T47D (cell line): ENCODE measurements at regions not wholly inside any gene's neighbourhood (a gene's known extent, or its start where the extent isn't known, plus 50 kb on each side); places are given as distances from the start of the nearest gene placed in this dataset.

Source experiments
- DNase-seq, 2 experiments: peaks; one replicate each; pipeline versions ENCODE4 v3.0.0 to v3.0.0-alpha.2; 2011 to 2012; ENCODE audit warnings: low read depth in 1 of 2, low spot score in 1 of 2
- JUND ChIP-seq: IDR thresholded peaks from 2 replicates; pipeline ENCODE4 v1.6.1; 2012; ENCODE audit warnings: low read depth
- in situ Hi-C: cut with HindIII; loops from 2 replicates; pipeline ENCODE4 v1.10.0; 2016; ENCODE audit warnings: low sequenced_read_pairs, low pct_unique_long_range_greater_than_20kb

DNA sequence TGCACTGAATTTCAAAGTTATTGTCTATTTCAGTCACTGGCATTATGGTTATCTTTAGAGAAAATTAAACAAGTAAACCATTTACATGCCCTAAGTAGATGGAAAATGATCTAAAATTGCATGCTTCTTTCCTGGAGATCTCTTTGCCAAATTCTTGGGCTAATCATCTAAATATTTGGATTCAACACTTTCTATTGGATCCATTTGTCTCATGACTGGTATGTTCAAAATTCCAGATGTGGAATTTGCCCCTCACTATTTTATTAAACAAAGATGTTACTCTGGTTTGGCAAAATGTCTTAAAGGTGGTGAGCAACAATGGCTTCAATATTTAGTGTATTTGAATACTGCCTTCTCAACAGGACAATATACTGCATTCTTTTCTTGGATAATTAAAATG lies 147.5 kb upstream of the CASK start:
- no peak for DNase-seq
- in situ Hi-C loops: no loop called here
- TF ChIP-seq JUND: no peak

DNA sequence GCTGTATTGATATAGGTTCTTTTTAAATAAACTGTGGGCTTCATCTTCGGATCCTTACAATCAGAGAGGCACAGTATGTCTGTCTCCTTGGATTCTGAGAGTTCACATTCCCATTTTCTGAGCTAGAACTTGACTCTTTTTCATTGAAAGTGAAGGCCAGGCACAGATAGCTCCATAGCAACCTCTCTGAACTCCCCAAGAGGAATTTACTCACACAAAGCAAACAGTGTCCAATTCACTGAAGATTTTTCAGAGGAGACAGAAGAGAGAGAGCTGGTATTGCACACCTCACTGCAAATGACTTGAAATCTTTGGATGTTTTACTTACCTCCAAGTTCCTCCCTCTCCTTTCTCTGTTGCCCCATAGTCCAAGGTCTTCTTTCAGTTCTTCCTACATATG lies 130.9 kb upstream of the CASK start:
- no peak for DNase-seq
- in situ Hi-C loops: no loop called here
- TF ChIP-seq JUND: no peak

DNA sequence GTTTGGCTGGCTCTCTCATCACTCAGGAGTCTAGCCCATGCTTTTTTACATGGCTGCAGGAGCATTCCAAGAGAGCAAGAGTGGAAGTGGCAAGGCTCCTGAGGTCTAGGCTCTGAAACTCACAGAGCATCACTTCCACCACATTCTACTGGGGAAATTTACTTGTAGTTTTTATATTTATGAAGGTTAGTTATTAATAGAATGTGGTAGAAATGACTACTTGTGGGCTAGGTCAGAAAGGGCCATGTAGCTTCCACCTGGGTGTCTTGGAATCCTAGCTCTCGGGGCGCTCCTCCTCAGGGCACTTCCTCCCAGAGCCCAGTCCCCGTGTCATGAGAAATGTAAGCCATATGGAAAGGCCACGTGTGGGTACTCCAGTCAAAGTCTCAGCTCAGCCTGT lies 127.0 kb upstream of the CASK start:
- in situ Hi-C loops: no loop called here
- DNase-seq: no peak
- no peak for TF ChIP-seq JUND

DNA sequence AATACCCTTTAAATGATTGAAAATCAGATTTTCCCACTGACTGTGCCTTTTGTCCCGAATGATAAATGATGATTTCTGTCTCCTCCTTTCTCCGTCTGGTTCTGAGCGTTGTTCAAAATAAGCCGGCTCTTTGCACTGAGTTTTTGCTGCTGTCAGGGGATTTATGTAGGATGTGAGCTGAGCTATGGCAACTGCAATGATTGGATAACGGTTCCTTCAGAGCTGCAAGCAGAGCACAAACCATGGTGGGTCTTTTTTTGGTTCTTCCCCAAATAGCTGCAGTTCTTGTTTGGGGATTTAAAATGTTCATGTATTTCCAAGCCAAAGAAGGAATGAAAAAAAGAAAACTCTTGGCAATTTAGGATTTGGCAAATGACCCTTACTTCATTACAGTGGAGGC lies 124.5 kb upstream of the CASK start:
- in situ Hi-C loops: no loop called here
- DNase-seq: no peak
- TF ChIP-seq JUND: no peak

DNA sequence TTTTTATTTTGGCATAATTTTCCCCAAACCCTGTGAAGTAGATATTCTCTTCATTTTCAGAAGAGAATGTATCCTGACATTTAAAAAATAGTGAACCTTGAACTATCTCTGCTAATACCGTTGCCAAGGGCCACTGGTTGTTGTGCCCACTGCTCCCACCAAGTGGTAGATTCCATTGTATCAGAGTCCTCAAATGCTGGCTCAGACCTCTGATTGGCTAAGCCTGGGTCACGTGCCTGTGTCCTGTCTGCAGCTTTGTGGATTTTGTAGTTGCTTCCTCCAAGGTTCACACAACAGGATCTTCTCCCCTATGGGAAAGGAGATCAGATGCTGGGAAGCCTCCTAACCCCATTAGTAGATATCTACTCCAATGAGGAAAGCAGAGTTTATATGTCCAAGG lies 104.8 kb upstream of the CASK start:
- in situ Hi-C loops: no loop called here
- no peak for TF ChIP-seq JUND
- no peak for DNase-seq

DNA sequence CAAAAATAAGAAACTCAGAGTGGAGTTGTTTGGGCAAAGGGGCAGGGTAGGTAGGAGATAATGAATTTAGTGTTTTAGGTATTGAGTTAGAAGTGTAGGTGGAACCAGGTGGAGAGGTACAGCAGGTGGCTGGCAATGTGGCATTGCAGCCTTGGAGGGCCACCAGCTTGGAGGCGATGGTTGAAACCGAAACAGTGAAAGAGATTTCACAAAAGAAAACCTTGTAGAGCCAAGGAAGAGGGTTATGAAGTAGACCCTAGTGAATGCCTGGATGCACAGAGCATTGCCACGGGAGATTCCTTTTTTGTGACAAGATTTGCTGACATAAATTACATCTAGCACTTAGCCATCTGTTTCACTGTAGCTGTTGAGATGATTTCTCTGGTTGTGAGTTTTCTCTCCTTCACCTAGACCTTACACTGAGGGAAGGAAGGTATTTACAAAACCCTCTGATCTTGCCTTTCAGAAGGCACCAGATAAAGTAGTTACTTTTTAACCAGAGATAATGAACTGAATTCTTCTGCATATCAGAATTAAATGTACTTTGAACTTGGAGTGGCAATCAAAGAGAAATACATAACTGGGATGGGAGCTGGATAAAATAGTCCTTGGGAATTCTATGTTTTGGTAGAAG lies 104.1 kb upstream of the CASK start:
- TF ChIP-seq JUND: no peak
- in situ Hi-C loops: no loop called here
- DNase-seq: no peak

DNA sequence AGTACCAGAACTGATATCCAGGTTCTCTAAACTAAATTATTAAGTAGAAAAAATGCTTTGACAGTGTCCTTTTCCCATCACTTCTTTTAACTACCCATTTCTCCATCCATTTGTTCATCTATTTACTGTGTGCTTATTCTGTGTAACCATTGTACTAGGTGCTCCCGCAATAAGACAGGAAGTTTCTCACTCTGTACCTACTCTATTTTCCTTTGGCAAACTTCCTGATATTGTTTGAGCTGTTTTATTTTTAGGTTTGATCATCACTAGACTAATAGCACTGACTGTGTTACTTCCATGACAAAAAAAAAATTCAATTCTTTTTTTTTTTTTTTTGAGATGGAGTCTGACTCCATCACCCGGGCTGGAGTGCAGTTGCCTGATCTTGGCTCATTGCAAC lies 102.5 kb upstream of the CASK start:
- in situ Hi-C loops: no loop called here
- TF ChIP-seq JUND: no peak
- DNase-seq: no peak

DNA sequence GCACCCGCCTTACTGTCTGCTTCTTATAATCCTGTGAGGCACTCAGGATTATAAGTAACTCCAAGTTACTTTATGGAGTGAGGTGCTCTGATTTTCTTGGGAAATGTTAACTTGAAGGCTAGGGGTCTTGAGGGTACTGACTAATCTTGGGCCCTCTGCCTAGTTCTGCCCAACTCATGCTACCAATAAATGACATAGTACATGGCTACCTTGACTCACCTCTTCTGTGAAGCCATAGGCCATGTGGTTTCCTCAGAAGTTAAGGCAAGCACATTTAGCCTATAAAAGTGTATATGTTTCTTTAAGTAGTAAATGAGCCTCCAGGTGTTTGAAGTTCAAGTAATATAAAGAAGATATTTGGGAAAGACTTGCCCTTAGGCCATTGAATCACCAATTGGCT lies 99.8 kb upstream of the CASK start:
- no peak for TF ChIP-seq JUND
- in situ Hi-C loops: no loop called here
- DNase-seq: no peak

DNA sequence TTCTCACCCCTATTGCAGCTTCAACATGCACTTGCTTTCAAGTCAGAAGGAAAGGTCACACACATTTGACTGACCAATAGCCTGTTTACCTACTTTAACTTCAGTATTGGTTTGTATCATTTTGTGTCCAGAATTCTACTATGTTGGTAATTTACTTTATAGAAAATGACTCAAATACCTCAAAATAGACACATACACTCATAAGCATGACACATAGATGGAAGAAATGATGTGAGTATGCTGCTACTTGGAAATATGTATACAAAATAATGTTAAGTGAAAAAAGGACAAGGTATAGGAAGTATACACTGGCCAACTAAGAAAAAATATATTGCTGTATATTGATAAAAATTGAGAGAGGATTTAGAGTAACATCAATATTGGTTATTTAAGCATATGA lies 98.8 kb upstream of the CASK start:
- TF ChIP-seq JUND: no peak
- DNase-seq: no peak
- in situ Hi-C loops: no loop called here

DNA sequence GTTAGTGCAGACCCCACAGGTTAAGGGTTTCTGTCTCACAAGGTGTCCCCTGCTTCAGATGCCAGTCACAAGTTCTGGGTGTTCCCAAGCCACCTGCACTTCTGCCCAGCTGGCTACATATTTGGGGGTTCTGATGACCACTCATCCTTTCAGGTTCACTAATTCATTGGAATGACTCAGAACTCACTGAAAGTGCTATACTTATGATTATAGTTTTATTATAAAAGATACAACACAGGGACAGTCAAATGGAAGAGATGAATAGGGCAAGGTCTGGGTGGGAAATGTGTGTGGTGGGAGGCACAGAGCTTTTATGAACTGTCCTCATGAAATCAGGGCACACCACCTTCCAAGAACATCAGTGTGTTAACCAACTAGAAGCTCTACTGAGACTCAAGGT lies 97.7 kb upstream of the CASK start:
- TF ChIP-seq JUND: no peak
- in situ Hi-C loops: no loop called here
- DNase-seq: no peak

DNA sequence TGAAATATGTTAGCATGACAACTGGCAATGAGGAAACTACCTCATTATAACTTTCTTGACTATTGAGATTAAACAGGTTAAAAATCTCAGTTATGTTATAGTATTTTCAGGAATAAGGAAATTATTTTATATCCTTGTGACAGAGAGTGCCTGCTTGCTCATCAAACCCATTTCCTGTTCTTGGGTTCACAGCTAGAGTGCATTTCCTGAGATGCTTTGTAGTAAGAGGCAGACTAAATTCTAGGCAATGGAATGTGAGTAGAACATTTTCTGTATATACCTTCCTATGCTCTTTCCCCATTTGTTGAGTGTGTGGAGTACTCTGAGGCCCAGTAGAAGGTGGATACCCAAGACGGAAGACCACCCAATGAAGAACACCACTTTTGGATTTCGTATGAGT lies 96.9 kb upstream of the CASK start:
- no peak for DNase-seq
- TF ChIP-seq JUND: no peak
- in situ Hi-C loops: no loop called here

DNA sequence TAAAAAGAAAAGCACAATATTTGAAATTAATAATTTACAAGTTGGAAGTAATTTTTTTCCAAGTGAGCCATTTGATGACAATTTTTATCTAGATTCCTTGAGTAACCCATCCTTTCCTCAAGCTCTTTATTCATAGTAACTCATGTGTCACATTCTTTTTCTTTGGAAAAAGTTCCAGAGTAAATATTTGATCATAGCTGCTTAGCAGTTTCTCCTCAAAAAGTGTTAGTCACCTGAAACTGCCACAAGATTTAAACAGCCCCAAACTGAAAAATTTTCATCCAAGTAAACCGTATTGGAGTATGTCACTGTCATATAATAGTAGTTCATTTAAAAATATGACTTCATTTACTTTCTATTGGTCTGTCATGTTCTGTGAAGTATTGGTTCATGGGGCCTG lies 94.6 kb upstream of the CASK start:
- in situ Hi-C loops: no loop called here
- no peak for TF ChIP-seq JUND
- DNase-seq: no peak

DNA sequence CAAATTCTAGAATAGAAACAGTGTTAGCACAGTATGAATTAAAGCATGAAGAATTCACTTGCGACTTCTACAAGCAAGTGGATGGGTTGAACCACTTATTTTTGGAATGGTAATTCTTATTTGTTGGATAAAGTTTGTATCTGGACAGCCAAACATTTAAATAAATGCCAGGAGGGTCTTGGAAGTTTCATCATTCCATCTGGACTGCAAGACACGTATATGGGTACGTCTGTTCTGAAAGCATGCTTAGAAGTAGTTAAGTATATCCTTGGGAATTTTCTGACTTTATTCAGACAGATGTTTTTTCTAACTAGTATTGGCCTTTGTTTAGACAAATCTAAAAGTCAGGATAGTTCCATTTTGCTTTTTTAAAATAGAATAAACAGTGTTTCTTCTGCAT lies 77.5 kb upstream of the CASK start:
- in situ Hi-C loops: no loop called here
- no peak for DNase-seq
- TF ChIP-seq JUND: no peak

DNA sequence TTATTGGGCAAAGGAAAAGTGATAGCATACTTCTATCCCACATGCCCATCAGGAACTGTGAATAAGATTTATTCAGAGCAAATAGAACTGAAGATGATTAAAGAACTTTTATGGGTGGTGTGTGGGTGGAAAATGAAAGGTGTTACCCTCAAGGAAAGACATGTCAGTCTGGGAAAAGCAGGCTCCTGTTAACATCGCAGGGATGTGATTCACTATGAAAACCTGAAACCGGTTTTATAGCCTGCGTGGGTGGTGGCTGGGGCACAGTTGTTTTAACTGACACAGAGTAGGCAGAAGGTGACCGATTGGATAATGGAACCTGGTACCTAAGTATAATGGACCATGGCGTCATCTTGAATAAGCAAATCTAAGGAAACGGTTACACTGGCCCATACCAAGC lies 61.3 kb upstream of the CASK start:
- TF ChIP-seq JUND: no peak
- DNase-seq: no peak
- in situ Hi-C loops: no loop called here
